ENCODE measurements at regions not wholly inside any gene's neighbourhood (a gene's known extent, or its start where the extent isn't known, plus 50 kb on each side); places are given as distances from the start of the nearest gene placed in this dataset.
A peak's percentile ranks its signal among the peaks of the same experiment; 100 is the strongest.
"Not testable (repeated sequence)": the region's sequence is repeated elsewhere in the genome, so short reads cannot be mapped to it uniquely, and the experiment has no call there.

GRCh38 chr4:112708772-112709171 is 71.8 kb downstream of the LARP7 start:
- DNase-seq (ENCODE audit: low spot score): no peak

GRCh38 chr4:112714922-112715901 is 78.3 kb downstream of the LARP7 start:
- DNase-seq (ENCODE audit: low spot score): no peak

GRCh38 chr4:112717856-112718255 is 80.9 kb downstream of the LARP7 start:
- DNase-seq (ENCODE audit: low spot score): no peak

- no peak for DNase-seq (ENCODE audit: low spot score)
Observed at GRCh38 chr4:112721627-112722026, 84.7 kb downstream of the LARP7 start.

- no peak for DNase-seq (ENCODE audit: low spot score)
Observed at GRCh38 chr4:112726041-112726440, 89.1 kb downstream of the LARP7 start.

- DNase-seq (ENCODE audit: low spot score): not testable (repeated sequence)
Observed at GRCh38 chr4:112727728-112728127, 90.8 kb downstream of the LARP7 start.

- DNase-seq (ENCODE audit: low spot score): no peak
Observed at GRCh38 chr4:112731715-112732114, 94.8 kb downstream of the LARP7 start.

GRCh38 chr4:112732142-112732541 is 95.2 kb downstream of the LARP7 start:
- DNase-seq (ENCODE audit: low spot score): no peak

GRCh38 chr4:112735474-112735951 is 98.6 kb downstream of the LARP7 start:
- DNase-seq (ENCODE audit: low spot score): peak; percentile 25

- DNase-seq (ENCODE audit: low spot score): no peak
Observed at GRCh38 chr4:112736718-112737135, 99.8 kb downstream of the LARP7 start.

GRCh38 chr4:112739442-112739841 is 102.5 kb downstream of the LARP7 start:
- DNase-seq (ENCODE audit: low spot score): no peak

GRCh38 chr4:112747036-112747435 is 110.1 kb downstream of the LARP7 start:
- no peak for DNase-seq (ENCODE audit: low spot score)

- no peak for DNase-seq (ENCODE audit: low spot score)
Observed at GRCh38 chr4:112748352-112748878, 111.5 kb downstream of the LARP7 start.

GRCh38 chr4:112750749-112751148 is 113.8 kb downstream of the LARP7 start:
- DNase-seq (ENCODE audit: low spot score): not testable (repeated sequence)

- DNase-seq (ENCODE audit: low spot score): no peak
Observed at GRCh38 chr4:112751447-112751846, 114.5 kb downstream of the LARP7 start.

GRCh38 chr4:112752061-112752460 is 115.1 kb downstream of the LARP7 start:
- DNase-seq (ENCODE audit: low spot score): no peak

GRCh38 chr4:112752510-112752909 is 115.6 kb downstream of the LARP7 start:
- DNase-seq (ENCODE audit: low spot score): no peak

- no peak for DNase-seq (ENCODE audit: low spot score)
Observed at GRCh38 chr4:112753333-112753732, 116.4 kb downstream of the LARP7 start.

- no peak for DNase-seq (ENCODE audit: low spot score)
Observed at GRCh38 chr4:112759313-112759712, 122.4 kb downstream of the LARP7 start.

- peak; percentile 31 for DNase-seq (ENCODE audit: low spot score)
Observed at GRCh38 chr4:112765317-112765974, 128.5 kb downstream of the LARP7 start.

- DNase-seq (ENCODE audit: low spot score): no peak
Observed at GRCh38 chr4:112766422-112766821, 129.5 kb downstream of the LARP7 start.

- DNase-seq (ENCODE audit: low spot score): no peak
Observed at GRCh38 chr4:112767386-112767785, 130.4 kb downstream of the LARP7 start.

GRCh38 chr4:112770114-112770513 is 133.2 kb downstream of the LARP7 start:
- DNase-seq (ENCODE audit: low spot score): no peak
